ENCODE measurements at regions not wholly inside any gene's neighbourhood (a gene's known extent, or its start where the extent isn't known, plus 50 kb on each side); places are given as distances from the start of the nearest gene placed in this dataset.

- no peak overlapping the region for H3K4me2 ChIP-seq (ENCODE audit: low read length)
- intact Hi-C loops (cut with micrococcal nuclease): no loop called here
- RAD21 ChIA-PET (ENCODE audit: low non-redundant PET in 1 of 2, low total read pairs in 2 of 2, uncharacterized antibody in 2 of 2, unreplicated experiment in 2 of 2): no interaction called here
Measured at GRCh38 chr3:127411083-127411727, 123.4 kb upstream of the PRR20G start.

More at GRCh38 chr3:127411083-127411727, 123.4 kb upstream of the PRR20G start:
- ChIA-PET CTCF (no interaction called here), POLR2A (no interaction called here)
- Histone ChIP-seq H3K4me1 (ENCODE audit: control insufficient read depth in 1 of 2, insufficient read depth in 2 of 2, low read length in 2 of 2) (peaks cover 4 to 10% of the 10 kb centered on the region in 2 experiments; a peak in 3 of 4 replicates), H3K79me2 (ENCODE audit: insufficient read depth, low read length) (no peaks in the 10 kb centered on the region), H3K4me3 (replicated peaks in 1 of 2; ENCODE audit: low read depth in 1 of 2, low read length in 2 of 2) (no peak overlapping the region), H3K9me2 (ENCODE audit: insufficient read depth) (no peaks in the 10 kb centered on the region), H3K27ac (ENCODE audit: low read depth, low read length) (no peak overlapping the region), H3K9ac (ENCODE audit: low read length) (no peak overlapping the region), H3K27me3 (ENCODE audit: insufficient read depth, low read length) (peaks cover 8% of the 10 kb centered on the region; the same call in 1 of the 2 replicates), H2AFZ (ENCODE audit: low read depth, low read length, poor library complexity, severe bottlenecking) (no peak overlapping the region), H4K20me1 (ENCODE audit: insufficient read depth) (no peaks in the 10 kb centered on the region), H3K9me3 (ENCODE audit: control insufficient read depth in 1 of 2, insufficient read depth in 1 of 2, low read depth in 1 of 2, low read length in 2 of 2) (no peaks in the 10 kb centered on the region), H3K36me3 (ENCODE audit: control insufficient read depth in 1 of 2, insufficient read depth in 2 of 2, low read length in 2 of 2) (no peaks in the 10 kb centered on the region)
- ATAC-seq (no peak), DNase-seq (ENCODE audit: low read depth, low spot score) (no peak)
- BruUV-seq (replicated peaks): no TSS peak
- TF ChIP-seq SRF (IDR thresholded peaks at IDR 0.05; ENCODE audit: low read depth) (no peak), REST (IDR thresholded peaks at IDR 0.05; ENCODE audit: low read depth) (no peak), EGR1 (IDR thresholded peaks at IDR 0.05; ENCODE audit: low read depth) (no peak), ZFX (IDR thresholded peaks at IDR 0.05) (no peak), EZH2phosphoT487 (IDR thresholded peaks at IDR 0.05; ENCODE audit: borderline replicate concordance) (no peak), POLR2A (IDR thresholded peaks at IDR 0.05; ENCODE audit: borderline replicate concordance, extremely low read depth, insufficient read depth, insufficient read length) (no peak), TCF7L2 (IDR thresholded peaks at IDR 0.05; ENCODE audit: borderline replicate concordance, extremely low read depth, insufficient read depth, insufficient read length) (no peak), ELF1 (IDR thresholded peaks at IDR 0.05; ENCODE audit: borderline replicate concordance, low read depth) (no peak), JUND (IDR thresholded peaks at IDR 0.05) (no peak), ZBTB33 (IDR thresholded peaks at IDR 0.05; ENCODE audit: extremely low read depth, insufficient replicate concordance, low read length) (no peak), CTCF (IDR thresholded peaks at IDR 0.05 in 2 of 3, conservative IDR thresholded peaks at IDR 0.05 in 1 of 3; ENCODE audit: borderline replicate concordance in 1 of 3, insufficient read depth in 1 of 3, low read depth in 2 of 3, low read length in 2 of 3) (no peak), YY1 (IDR thresholded peaks at IDR 0.05; ENCODE audit: extremely low read depth, insufficient replicate concordance, low read depth, low read length) (no peak), CBX3 (IDR thresholded peaks at IDR 0.05; ENCODE audit: low read depth) (no peak), ZNF274 (IDR thresholded peaks at IDR 0.05; ENCODE audit: low read depth, low read length) (no peak), EZH2 (IDR thresholded peaks at IDR 0.05) (no peak), FOSL1 (IDR thresholded peaks at IDR 0.05; ENCODE audit: low read depth) (no peak), ATF3 (IDR thresholded peaks at IDR 0.05) (no peak), CEBPB (IDR thresholded peaks at IDR 0.05; ENCODE audit: low read depth) (no peak), POLR2AphosphoS5 (IDR thresholded peaks at IDR 0.05; ENCODE audit: low read depth, low read length) (no peak)

Data from HCT116 (cell line).